Kidney glomerular epithelial cell (primary cell): ENCODE measurements at regions not wholly inside any gene's neighbourhood (a gene's known extent, or its start where the extent isn't known, plus 50 kb on each side); places are given as distances from the start of the nearest gene placed in this dataset.

Source experiments
- DNase-seq: peaks from one replicate; lab custom pipeline; 2025; lab: John Stamatoyannopoulos, UW

GRCh38 chr4:23660865-23661264 lies 229.0 kb downstream of the PPARGC1A start:
- no peak for DNase-seq

DNA sequence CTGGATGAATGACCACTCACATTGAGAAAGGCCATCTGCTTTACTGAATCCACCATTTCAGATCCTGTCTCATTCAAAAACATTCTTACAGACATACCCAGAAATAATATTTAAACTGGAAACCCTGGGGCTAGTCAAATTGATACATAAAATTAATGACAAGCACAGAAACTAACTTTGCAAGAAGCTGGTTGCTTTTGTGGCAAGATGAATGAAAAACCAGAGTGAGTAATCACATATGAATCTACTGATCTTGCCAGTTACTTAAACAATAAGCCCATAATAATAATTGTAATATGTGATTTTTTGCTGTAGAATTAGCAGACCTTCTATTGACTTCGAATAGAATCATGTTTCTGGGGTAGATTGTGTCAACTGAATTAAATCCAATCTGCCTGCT lies 235.1 kb downstream of the PPARGC1A start:
- DNase-seq, result no peak

DNA sequence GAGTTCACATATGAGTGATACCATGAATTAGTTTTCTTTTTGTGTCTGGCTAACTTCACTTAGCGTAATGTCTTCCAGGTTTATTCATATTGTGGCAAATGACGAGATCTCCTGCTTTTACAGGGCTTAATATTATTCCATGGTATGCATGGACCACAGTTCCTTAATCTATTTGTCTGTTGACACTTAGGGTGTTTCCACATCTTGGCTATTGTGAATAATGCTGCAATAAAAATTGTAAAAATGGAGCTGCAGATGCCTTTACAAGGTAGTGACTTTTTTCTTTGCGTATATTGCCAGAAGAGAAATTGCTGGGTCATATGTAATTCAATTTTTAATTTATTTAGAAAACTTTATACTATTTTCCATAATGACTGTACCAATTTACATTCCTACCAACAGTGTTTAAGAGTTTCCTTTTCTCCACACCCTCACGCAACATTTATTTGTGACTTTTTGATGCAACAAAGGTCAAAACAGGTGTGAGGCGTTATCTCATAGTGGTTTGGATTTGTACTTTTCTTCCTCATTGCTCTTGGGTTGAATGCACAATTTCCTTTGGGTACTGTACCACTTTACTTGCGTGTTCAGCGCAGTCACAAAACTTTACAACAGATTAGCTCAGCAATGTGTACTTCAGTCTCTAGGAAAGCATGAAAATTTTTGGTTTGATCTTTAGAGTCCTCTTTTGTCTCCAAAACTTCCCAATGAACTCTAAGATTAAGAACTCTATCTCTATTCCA lies 240.8 kb downstream of the PPARGC1A start:
- no peak for DNase-seq

GRCh38 chr4:23635468-23635867 lies 254.4 kb downstream of the PPARGC1A start:
- DNase-seq, result no peak

GRCh38 chr4:23631255-23631950 lies 258.4 kb downstream of the PPARGC1A start:
- no peak for DNase-seq

- no peak for DNase-seq
Measured at GRCh38 chr4:23630110-23630509, 259.7 kb downstream of the PPARGC1A start.

GRCh38 chr4:23629421-23629820 lies 260.4 kb downstream of the PPARGC1A start:
- DNase-seq, result no peak

GRCh38 chr4:23614284-23614892 lies 275.5 kb downstream of the PPARGC1A start:
- DNase-seq, result peak; percentile 31

GRCh38 chr4:23613782-23614181 lies 276.1 kb downstream of the PPARGC1A start:
- DNase-seq, result no peak

DNA sequence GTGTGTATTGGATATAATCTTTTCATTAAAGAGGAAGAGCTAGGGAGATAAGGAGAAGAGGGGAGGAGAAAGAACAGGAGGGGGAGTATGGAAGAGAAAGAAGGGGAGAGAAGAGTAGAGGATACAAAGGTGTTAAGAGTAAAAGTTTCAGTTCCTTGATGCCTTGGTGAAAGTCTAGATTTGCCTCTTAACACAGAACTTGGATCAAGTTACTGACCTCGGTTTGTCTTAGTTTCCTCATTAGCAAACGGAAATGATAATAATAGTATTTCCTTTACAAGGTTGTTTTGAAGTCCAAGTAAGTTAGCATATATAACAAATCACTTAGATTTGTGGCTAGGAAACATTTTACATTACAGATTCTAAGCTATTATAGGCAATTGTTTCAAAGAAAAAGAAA lies 287.1 kb downstream of the PPARGC1A start:
- no peak for DNase-seq

GRCh38 chr4:23594125-23594524 lies 295.7 kb downstream of the PPARGC1A start:
- DNase-seq, result no peak

- no peak for DNase-seq
Measured at GRCh38 chr4:23590431-23590830, 299.4 kb downstream of the PPARGC1A start.

DNA sequence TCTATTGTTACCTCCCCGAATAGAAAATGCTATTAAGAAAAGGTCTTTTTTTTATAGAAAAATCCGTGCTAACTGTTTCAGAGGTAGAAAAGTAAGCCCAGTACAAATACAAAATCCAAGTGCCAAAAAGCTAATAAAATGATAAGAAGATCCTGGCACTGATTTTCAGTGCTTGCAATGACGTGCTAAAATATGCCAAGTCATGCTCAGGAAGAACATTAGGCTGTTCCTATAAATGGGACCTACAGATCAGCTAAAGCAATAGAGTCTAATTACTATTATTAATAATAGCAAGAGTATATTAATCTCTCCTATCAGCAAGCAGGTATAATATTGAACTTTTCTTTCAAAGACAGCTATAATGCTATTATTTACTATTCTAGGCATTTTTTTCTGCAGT lies 305.8 kb downstream of the PPARGC1A start:
- no peak for DNase-seq

- DNase-seq, result no peak
Measured at GRCh38 chr4:23582671-23583070, 307.2 kb downstream of the PPARGC1A start.

- DNase-seq, result no peak
Measured at GRCh38 chr4:23579166-23579565, 310.7 kb downstream of the PPARGC1A start.

GRCh38 chr4:23577398-23577797 lies 312.4 kb downstream of the PPARGC1A start:
- DNase-seq, result no peak

GRCh38 chr4:23572382-23572781 lies 317.5 kb downstream of the PPARGC1A start:
- DNase-seq, result no peak

- DNase-seq, result no peak
Measured at GRCh38 chr4:23567338-23567737, 322.5 kb downstream of the PPARGC1A start.

DNA sequence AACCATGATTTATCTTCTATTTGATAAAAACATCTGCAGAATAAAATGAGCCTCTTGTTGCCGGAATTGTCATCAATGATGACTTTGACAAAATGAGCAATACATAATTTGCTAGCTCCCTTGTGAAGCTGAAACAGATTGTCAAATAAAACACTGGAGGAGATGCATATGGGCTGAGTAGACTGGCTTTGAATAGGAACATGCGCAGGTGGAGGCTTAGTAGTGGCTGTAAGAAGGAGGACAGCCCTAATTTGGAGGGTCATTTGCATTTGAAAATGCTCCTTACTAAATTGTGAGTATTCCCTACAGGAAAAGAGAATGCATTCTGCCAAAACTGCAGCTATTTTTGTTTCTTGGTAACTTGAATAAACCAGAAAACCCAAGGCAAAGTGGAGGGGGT lies 329.1 kb downstream of the PPARGC1A start:
- no peak for DNase-seq

DNA sequence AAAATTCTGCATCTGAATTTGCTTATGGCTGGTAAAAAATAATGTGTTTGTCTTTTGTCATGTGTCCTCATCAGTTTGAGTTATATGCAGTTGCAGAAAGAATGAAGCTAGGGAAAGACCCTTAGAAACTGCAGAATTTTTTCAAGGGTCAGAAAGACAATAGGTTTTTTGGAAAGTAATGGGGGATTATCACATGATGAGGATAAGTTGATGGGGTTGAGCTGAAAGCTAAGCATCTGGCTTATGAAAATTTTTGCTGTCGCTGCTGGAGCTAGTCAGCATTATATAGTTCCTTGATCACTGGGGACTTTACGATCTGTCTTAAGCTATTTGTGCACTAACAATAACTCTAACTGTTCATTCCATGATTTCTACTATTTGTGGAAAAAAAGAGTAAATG lies 331.7 kb downstream of the PPARGC1A start:
- DNase-seq, result no peak

DNA sequence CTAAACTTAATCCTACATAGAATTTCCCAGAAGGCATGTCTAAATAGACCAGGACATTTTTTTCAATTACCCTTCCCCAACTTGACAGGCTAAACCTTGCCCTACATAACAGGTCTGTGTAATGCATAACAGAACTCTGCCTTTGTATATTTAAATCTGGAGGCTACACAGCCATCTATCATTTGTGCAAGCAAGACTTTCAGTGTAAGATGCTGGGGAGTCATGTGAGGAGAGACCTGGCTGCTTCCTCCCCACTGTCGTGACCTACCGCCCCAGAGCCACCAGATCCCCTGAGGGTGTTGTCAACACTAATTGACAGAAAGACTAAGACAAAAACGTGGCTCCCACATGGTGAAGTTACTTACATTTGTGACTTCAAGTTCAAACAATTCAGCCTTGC lies 342.2 kb downstream of the PPARGC1A start:
- no peak for DNase-seq

DNA sequence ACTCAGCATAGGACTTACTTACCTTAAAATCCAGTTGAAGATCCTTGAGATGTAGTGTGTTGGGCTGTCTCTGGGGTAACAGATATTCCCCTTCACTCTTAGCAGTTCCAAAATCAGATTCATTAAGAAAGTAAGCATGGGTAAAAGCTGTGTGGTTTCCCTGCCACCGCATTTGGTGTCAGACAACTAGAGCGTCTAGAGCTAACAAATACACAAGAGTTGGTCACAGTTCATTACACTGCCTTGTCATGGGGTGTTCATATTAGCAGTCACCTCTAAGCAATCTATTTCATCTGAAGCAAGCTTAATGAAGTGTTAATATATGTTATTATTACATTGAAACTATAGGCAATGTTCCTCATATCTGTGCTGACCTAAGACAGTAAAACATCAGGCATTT lies 342.8 kb downstream of the PPARGC1A start:
- DNase-seq, result no peak

- DNase-seq, result no peak
Measured at GRCh38 chr4:23539969-23540569, 349.8 kb downstream of the PPARGC1A start.
